T1000 (cell line): ENCODE measurements at regions not wholly inside any gene's neighbourhood (a gene's known extent, or its start where the extent isn't known, plus 50 kb on each side); places are given as distances from the start of the nearest gene placed in this dataset.

Experiments
- DNase-seq: peaks from one replicate; lab custom pipeline; 2025; ENCODE audit warnings: mixed read lengths; lab: John Stamatoyannopoulos, UW

DNA sequence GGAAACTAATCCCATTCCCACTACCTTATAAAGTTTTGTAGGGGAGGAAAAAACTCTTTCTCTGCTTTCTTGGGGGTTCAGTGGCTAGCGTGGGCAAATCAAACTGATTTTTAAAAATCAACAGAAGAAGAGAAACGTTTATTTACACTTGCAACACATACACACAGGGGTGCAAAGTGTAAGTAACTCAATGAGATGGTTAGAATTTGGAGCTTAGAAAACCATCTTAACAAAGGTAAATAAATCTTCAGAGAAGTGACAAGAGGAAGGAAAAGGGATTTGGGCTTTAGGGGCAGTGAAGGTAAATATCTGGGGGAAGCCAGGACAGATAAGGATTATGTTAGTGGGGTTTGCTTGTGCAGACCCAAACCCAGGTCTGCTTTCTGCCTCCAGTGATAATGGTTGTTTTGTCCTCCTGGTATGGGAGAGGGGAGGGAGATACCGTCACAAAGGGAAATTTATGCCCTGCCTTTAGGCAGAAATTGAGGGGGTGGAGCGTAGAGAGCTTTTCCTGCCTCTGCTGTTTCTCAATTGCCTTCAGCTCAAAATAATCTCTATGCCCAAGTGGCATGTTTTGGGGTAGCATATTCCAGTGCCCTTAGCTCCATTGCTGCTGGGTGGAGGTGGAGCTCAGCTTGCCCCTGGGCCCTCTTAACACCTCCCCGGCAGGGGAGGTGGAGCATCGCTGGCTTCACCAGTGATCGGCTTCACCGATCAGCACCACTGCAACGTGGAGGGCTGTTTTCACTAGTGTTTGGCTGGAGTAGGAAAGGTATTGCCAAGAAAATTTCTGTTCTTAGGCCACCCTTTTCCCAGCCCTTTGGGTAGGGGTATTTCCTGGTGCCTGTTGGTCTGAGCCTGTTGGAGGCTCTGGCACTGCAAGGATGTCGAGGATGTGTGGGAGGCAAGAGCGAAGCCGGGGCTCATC lies 92.2 kb downstream of the TEX51 start:
- DNase-seq, result no peak

DNA sequence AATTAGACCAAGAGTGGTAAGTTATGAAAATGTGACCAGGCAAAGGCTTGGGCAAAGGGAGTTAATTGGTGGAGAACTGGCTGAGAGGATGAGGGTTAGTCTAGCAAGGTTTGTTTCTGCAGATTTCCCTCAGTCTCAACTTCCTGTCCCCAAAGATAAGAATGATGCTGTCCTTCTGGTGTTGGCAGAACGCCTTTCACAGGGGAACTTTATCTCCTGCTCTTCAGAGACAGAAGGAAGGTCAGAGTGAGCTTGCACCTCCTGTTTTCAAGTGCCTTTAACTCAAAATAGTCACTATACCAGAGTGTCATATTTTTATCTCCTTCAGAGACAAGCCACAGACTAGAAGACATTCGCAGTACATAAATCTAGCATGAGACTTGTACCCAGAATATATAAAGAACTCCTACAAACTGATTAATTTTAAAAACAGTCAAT lies 95.7 kb downstream of the TEX51 start:
- no peak for DNase-seq

DNA sequence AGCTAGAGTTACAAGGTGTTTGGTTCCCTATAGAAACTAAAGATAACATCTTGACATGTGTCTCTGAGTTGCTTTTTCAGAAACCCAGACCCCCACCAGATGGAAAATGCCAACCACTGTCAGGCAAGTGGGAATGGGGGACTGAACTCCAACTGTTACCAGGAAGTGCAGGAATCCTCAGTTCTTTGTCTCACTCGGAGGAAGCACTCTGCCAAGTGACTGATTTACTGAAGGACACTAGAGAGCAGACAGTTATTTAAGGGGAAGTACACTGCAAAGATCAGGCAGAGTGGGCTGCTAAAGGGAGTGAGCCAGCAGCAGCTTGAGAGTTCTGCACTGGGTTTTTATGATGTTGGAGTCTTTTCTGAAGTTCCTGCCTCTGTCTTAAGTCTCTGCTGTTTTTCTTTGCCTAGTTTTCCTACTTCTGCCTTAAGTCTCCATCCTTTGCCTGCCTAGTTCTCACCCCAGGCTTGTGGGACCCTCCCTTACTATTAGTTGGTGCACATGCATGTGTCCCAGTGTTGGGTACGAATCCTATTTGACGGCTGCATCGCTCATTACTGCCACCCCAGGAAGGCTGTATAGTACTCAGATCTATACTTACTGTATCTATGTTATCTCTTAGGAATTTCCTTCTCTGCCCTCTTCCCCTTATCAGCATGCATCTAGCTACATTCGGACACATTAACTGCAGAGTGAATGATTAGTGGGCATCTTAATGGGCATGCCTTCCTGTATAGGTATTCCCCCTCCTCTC lies 97.1 kb downstream of the TEX51 start:
- no peak for DNase-seq

DNA sequence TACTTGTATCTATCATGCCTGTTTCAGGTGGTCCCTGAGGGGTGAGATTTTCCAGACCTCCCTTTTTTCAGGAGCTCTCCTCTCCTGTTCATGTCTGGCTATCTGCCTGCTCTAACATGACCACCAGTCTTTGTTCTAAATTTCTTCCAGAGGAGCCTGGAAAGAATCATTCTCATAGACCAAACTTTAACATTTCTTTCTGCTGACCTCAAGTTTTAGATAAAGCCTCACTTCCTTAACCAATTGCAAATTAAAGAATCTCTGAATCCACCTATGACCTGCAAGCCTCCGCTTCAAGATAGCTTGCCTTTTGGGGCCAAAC lies 97.6 kb downstream of the TEX51 start:
- DNase-seq, result no peak
